ENCODE measurements at regions not wholly inside any gene's neighbourhood (a gene's known extent, or its start where the extent isn't known, plus 50 kb on each side); places are given as distances from the start of the nearest gene placed in this dataset.

DNA sequence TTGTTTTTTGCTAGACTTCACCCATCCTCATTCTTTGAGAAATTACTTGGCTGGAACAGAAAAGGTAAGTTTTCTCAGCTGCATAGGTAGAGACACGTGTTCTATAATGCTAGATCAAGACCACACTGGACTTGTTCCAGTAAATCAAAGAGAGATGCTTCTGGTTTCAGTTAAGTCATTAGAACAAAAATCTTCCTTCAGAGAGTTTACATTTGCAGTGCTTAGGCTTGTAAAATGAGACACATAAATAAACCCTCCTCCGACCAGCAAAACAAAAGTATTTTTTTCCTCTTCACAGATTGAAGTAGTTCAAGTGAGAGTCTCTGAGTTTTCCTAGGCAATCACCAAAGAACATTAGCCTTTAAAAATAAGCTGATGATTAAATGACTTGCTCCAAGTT is 87.3 kb upstream of the PROK2 start:
- ChIA-PET POLR2A (ENCODE audit: partially characterized antibody) (interaction anchor here (1.4 to 2.2 kb wide), 3 partner anchors 9 to 148 kb away, joined by 3 to 10 read pairs (median 10); no protein-coding TSS in a partner anchor), CTCF (ENCODE audit: partially characterized antibody) (interaction anchor here (0.7 to 4.0 kb wide), 4 partner anchors 10 to 1171 kb away, joined by 3 to 20 read pairs (median 5); no protein-coding TSS in a partner anchor)
- no peak overlapping the region for H3K23ac ChIP-seq (ENCODE audit: insufficient read length)
- H3K4me3 ChIP-seq (ENCODE audit: extremely low read depth in 1 of 4, insufficient read depth in 2 of 4, low read depth in 3 of 4, low read length in 4 of 4): no peak overlapping the region
- peaks cover 0 to 12% (median 2%) of the 10 kb centered on the region in 4 experiments; a peak in 4 of 7 replicates for H3K4me1 ChIP-seq (replicated peaks in 1 of 4; ENCODE audit: control insufficient read depth in 3 of 4, insufficient read depth in 4 of 4, low read length in 3 of 4)
- DNase-seq (ENCODE audit: low read depth in 1 of 2, low spot score in 2 of 2) (no peak), FAIRE-seq (no peak)
- no peak overlapping the region for H3K27ac ChIP-seq (ENCODE audit: low read depth, low read length)
- no peak overlapping the region for H3K18ac ChIP-seq (ENCODE audit: extremely low read depth, low read length)
- H3K4me2 ChIP-seq (ENCODE audit: insufficient read depth in 1 of 2, low read depth in 2 of 2, low read length in 2 of 2): no peak overlapping the region
- no peak overlapping the region for H3K9ac ChIP-seq (replicated peaks in 1 of 4; ENCODE audit: extremely low read depth in 1 of 4, low read depth in 3 of 4, low read length in 3 of 4)
- no peak overlapping the region for H2BK12ac ChIP-seq (ENCODE audit: low read depth, low read length)
- H4K91ac ChIP-seq (replicated peaks; ENCODE audit: insufficient read length, low read length): no peak overlapping the region
- no peak overlapping the region for H2BK5ac ChIP-seq (ENCODE audit: low read depth, low read length)
- no peak overlapping the region for H2BK15ac ChIP-seq (ENCODE audit: low read length)
- H4K5ac ChIP-seq (ENCODE audit: insufficient read length, low read depth, low read length): no peak overlapping the region
- 90% methylated on average over 2 of the region's 2 CpGs; no CpG with 5 or more reads in 1 of the 2 experiments for WGBS, 2 experiments (ENCODE audit: extremely low coverage in 1 of 2, insufficient coverage in 1 of 2, insufficient read length in 1 of 2, insufficient replicate concordance in 2 of 2, low coverage in 1 of 2, low lambda C conversion rate in 2 of 2, missing lambda C conversion rate in 1 of 2)
- H3K36me3 ChIP-seq (ENCODE audit: control insufficient read depth in 2 of 4, insufficient read depth in 4 of 4, low read length in 3 of 4): no peaks in the 10 kb centered on the region; a peak in 1 of 8 replicates
- H3K9me3 ChIP-seq (ENCODE audit: insufficient read depth in 2 of 2, low read depth in 1 of 2, low read length in 1 of 2): no peaks in the 10 kb centered on the region
- H3K14ac ChIP-seq (ENCODE audit: insufficient read length): no peak overlapping the region
- H2AK5ac ChIP-seq (ENCODE audit: low read depth, low read length): no peak overlapping the region
- TF ChIP-seq POU5F1 (IDR thresholded peaks at IDR 0.05; ENCODE audit: low read depth, low read length) (no peak), RXRA (IDR thresholded peaks at IDR 0.05; ENCODE audit: insufficient read depth, low read depth, low read length) (no peak), SUZ12 (IDR thresholded peaks at IDR 0.05; ENCODE audit: low read length) (no peak), BACH1 (IDR thresholded peaks at IDR 0.05; ENCODE audit: low read length) (no peak), JUND (IDR thresholded peaks at IDR 0.05; ENCODE audit: low read length) (no peak), BCL11A (IDR thresholded peaks at IDR 0.05; ENCODE audit: low read depth in 2 of 2, low read length in 2 of 2) (no peak), JUN (IDR thresholded peaks at IDR 0.05; ENCODE audit: low read depth, low read length) (no peak), CEBPB (IDR thresholded peaks at IDR 0.05; ENCODE audit: low read depth, low read length) (no peak), EP300 (IDR thresholded peaks at IDR 0.05; ENCODE audit: borderline replicate concordance in 1 of 2, low read depth in 2 of 2, low read length in 2 of 2) (no peak), EZH2 (IDR thresholded peaks at IDR 0.05; ENCODE audit: low read depth, low read length, severe bottlenecking) (no peak), POLR2AphosphoS5 (IDR thresholded peaks at IDR 0.05; ENCODE audit: low read depth, low read length) (no peak)
- TF ChIP-seq, protein P1, sequence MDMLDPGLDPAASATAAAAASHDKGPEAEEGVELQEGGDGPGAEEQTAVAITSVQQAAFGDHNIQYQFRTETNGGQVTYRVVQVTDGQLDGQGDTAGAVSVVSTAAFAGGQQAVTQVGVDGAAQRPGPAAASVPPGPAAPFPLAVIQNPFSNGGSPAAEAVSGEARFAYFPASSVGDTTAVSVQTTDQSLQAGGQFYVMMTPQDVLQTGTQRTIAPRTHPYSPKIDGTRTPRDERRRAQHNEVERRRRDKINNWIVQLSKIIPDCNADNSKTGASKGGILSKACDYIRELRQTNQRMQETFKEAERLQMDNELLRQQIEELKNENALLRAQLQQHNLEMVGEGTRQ (IDR thresholded peaks at IDR 0.05; ENCODE audit: low read length): no peak
- H4K20me1 ChIP-seq (replicated peaks in 1 of 2; ENCODE audit: control insufficient read depth in 1 of 2, insufficient read depth in 2 of 2, low read length in 2 of 2): no peaks in the 10 kb centered on the region
- no peak overlapping the region for H3K4ac ChIP-seq (replicated peaks; ENCODE audit: insufficient read length, low read depth, low read length)
- H2BK20ac ChIP-seq (ENCODE audit: low read length): no peak overlapping the region
- H3K79me1 ChIP-seq (ENCODE audit: low read depth, low read length): no peaks in the 10 kb centered on the region
- no peaks in the 10 kb centered on the region for H3K79me2 ChIP-seq (ENCODE audit: control insufficient read depth in 1 of 2, insufficient read depth in 2 of 2, low read length in 2 of 2)
- H3K56ac ChIP-seq (replicated peaks; ENCODE audit: insufficient read length, low read depth, low read length): no peak overlapping the region
- H2AFZ ChIP-seq (ENCODE audit: low read length): no peak overlapping the region
- no peak overlapping the region for H4K8ac ChIP-seq (ENCODE audit: extremely low read depth, insufficient read depth, low read length)
- H3K27me3 ChIP-seq (replicated peaks in 1 of 4; ENCODE audit: control insufficient read depth in 3 of 4, extremely low read depth in 1 of 4, insufficient read depth in 3 of 4, low read length in 3 of 4): no peaks in the 10 kb centered on the region
- H2BK120ac ChIP-seq (replicated peaks; ENCODE audit: low read depth, low read length): no peak overlapping the region
- H3K23me2 ChIP-seq (ENCODE audit: low read depth, low read length): no peaks in the 10 kb centered on the region

All from H1 (cell line).